ENCODE measurements at regions not wholly inside any gene's neighbourhood (a gene's known extent, or its start where the extent isn't known, plus 50 kb on each side); places are given as distances from the start of the nearest gene placed in this dataset.

DNA sequence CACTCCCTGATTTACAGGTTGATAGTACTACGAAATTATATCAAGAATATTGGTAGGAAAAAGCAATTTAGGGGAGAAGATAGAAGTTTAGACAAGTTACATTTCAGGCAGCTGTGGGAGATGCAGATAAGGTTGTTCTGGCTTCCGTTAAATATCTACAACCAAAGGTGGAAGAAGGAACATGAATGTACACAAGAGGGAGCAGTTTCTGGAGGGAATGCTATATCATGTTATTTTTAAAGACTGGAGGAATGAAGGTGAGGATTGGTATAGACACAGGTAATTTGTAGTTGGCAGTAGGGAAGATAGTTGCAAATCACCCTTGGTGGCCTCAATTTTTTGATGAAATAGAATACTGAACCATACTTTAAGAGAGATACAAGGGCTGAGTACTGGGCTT is 187.3 kb upstream of the NMUR2 start:
- TF ChIP-seq SPI1 (IDR thresholded peaks at IDR 0.05; ENCODE audit: borderline replicate concordance, low read depth): no peak
- no peak overlapping the region for H3K4me3 ChIP-seq (replicated peaks; ENCODE audit: insufficient read depth, low read length)
- H3K27ac ChIP-seq (replicated peaks): no peak overlapping the region
- H3K27me3 ChIP-seq (ENCODE audit: insufficient read depth, poor library complexity, severe bottlenecking): no peaks in the 10 kb centered on the region
- no peak for DNase-seq (ENCODE audit: low read depth in 1 of 2, low spot score in 1 of 2)

DNA sequence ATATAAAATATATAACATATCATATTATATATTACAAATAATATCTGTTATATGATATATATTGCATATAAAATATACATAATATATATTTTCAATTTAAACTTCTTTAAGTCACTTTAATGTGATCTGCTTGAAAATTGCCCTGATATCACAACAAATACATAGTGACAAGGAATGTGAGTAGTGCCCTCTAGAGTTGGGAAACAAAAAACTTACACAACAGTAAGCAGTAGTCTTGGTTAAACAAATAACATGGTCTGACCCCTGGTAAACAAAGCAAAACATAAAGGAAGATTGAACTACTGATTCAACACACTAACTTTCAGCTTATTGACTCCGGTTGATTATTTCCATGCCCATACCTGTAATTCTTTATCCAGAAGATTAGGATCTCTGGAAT is 188.3 kb upstream of the NMUR2 start:
- Histone ChIP-seq H3K27ac (replicated peaks) (no peak overlapping the region), H3K27me3 (ENCODE audit: insufficient read depth, poor library complexity, severe bottlenecking) (no peaks in the 10 kb centered on the region), H3K4me3 (replicated peaks; ENCODE audit: insufficient read depth, low read length) (no peak overlapping the region)
- DNase-seq (ENCODE audit: low read depth in 1 of 2, low spot score in 1 of 2): no peak
- TF ChIP-seq, protein P1, sequence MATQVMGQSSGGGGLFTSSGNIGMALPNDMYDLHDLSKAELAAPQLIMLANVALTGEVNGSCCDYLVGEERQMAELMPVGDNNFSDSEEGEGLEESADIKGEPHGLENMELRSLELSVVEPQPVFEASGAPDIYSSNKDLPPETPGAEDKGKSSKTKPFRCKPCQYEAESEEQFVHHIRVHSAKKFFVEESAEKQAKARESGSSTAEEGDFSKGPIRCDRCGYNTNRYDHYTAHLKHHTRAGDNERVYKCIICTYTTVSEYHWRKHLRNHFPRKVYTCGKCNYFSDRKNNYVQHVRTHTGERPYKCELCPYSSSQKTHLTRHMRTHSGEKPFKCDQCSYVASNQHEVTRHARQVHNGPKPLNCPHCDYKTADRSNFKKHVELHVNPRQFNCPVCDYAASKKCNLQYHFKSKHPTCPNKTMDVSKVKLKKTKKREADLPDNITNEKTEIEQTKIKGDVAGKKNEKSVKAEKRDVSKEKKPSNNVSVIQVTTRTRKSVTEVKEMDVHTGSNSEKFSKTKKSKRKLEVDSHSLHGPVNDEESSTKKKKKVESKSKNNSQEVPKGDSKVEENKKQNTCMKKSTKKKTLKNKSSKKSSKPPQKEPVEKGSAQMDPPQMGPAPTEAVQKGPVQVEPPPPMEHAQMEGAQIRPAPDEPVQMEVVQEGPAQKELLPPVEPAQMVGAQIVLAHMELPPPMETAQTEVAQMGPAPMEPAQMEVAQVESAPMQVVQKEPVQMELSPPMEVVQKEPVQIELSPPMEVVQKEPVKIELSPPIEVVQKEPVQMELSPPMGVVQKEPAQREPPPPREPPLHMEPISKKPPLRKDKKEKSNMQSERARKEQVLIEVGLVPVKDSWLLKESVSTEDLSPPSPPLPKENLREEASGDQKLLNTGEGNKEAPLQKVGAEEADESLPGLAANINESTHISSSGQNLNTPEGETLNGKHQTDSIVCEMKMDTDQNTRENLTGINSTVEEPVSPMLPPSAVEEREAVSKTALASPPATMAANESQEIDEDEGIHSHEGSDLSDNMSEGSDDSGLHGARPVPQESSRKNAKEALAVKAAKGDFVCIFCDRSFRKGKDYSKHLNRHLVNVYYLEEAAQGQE (IDR thresholded peaks at IDR 0.05; ENCODE audit: insufficient replicate concordance, low read depth): no peak
- TF ChIP-seq GABPA (IDR thresholded peaks at IDR 0.05; ENCODE audit: low read depth): no peak
- TF ChIP-seq POLR2AphosphoS5 (IDR thresholded peaks at IDR 0.05; ENCODE audit: low read depth): no peak
- TF ChIP-seq, protein P2, sequence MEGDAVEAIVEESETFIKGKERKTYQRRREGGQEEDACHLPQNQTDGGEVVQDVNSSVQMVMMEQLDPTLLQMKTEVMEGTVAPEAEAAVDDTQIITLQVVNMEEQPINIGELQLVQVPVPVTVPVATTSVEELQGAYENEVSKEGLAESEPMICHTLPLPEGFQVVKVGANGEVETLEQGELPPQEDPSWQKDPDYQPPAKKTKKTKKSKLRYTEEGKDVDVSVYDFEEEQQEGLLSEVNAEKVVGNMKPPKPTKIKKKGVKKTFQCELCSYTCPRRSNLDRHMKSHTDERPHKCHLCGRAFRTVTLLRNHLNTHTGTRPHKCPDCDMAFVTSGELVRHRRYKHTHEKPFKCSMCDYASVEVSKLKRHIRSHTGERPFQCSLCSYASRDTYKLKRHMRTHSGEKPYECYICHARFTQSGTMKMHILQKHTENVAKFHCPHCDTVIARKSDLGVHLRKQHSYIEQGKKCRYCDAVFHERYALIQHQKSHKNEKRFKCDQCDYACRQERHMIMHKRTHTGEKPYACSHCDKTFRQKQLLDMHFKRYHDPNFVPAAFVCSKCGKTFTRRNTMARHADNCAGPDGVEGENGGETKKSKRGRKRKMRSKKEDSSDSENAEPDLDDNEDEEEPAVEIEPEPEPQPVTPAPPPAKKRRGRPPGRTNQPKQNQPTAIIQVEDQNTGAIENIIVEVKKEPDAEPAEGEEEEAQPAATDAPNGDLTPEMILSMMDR (IDR thresholded peaks at IDR 0.05; ENCODE audit: insufficient read depth, low read length): no peak
- TF ChIP-seq SPI1 (IDR thresholded peaks at IDR 0.05; ENCODE audit: borderline replicate concordance, low read depth): no peak

DNA sequence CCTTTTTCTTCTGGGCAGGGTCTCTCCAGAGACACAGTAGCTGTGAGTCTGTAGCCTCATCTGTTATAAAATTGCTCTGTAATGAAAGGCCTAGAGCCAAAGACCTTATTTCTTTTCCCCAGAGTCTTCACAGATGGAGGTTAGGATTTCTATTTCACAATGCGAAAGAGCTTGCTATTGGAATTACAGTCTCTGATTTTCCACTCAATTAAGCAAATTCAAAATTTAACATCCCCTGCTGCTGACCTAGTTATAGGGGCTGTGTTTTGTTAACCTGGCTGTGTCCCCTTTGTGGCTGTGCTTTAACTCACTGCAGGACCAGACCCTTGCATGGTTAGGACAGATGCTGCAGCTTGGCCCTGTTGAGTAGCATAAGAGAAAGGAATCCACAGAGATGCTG is 190.3 kb upstream of the NMUR2 start:
- H3K27ac ChIP-seq (replicated peaks): no peak overlapping the region
- no peak for DNase-seq (ENCODE audit: low read depth in 1 of 2, low spot score in 1 of 2)
- no peak overlapping the region for H3K4me3 ChIP-seq (replicated peaks; ENCODE audit: insufficient read depth, low read length)
- TF ChIP-seq POLR2AphosphoS5 (IDR thresholded peaks at IDR 0.05; ENCODE audit: low read depth) (no peak), GABPA (IDR thresholded peaks at IDR 0.05; ENCODE audit: low read depth) (no peak)
- TF ChIP-seq, protein P2 (IDR thresholded peaks at IDR 0.05; ENCODE audit: insufficient read depth, low read length): no peak
- TF ChIP-seq, protein P1 (IDR thresholded peaks at IDR 0.05; ENCODE audit: insufficient replicate concordance, low read depth): no peak
- H3K27me3 ChIP-seq (ENCODE audit: insufficient read depth, poor library complexity, severe bottlenecking): no peaks in the 10 kb centered on the region

DNA sequence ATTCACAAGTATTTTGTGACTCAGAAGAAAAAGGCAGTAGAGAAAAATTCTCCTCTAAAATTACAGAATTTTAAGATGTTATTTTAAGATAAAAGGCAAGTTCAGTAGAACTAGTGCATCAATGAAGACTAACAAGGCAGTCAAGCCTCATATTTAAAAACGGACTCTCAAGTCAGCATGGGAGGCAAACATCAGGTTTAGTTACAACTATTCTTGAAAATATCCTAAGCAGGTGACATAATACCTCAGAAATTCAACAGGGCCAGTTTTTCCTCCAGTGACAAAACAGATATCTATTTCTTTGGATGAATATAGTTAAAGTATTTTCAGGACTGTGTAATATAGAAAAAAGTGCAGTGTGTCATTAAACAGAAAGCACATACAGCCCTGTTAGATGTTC is 194.0 kb upstream of the NMUR2 start:
- Histone ChIP-seq H3K4me3 (replicated peaks; ENCODE audit: insufficient read depth, low read length) (no peak overlapping the region), H3K27me3 (ENCODE audit: insufficient read depth, poor library complexity, severe bottlenecking) (no peaks in the 10 kb centered on the region), H3K27ac (replicated peaks) (no peak overlapping the region)
- no peak for DNase-seq (ENCODE audit: low read depth in 1 of 2, low spot score in 1 of 2)
- no peak for TF ChIP-seq GABPA (IDR thresholded peaks at IDR 0.05; ENCODE audit: low read depth)
- TF ChIP-seq, protein P2 (IDR thresholded peaks at IDR 0.05; ENCODE audit: insufficient read depth, low read length): no peak
- TF ChIP-seq, protein P1 (IDR thresholded peaks at IDR 0.05; ENCODE audit: insufficient replicate concordance, low read depth): no peak
- TF ChIP-seq POLR2AphosphoS5 (IDR thresholded peaks at IDR 0.05; ENCODE audit: low read depth): no peak
- no peak for TF ChIP-seq SPI1 (IDR thresholded peaks at IDR 0.05; ENCODE audit: borderline replicate concordance, low read depth)
